ENCODE measurements at regions not wholly inside any gene's neighbourhood (a gene's known extent, or its start where the extent isn't known, plus 50 kb on each side); places are given as distances from the start of the nearest gene placed in this dataset.

- WGBS, 2 experiments (ENCODE audit: extremely low coverage in 1 of 2, insufficient coverage in 1 of 2, insufficient read length in 1 of 2, insufficient replicate concordance in 2 of 2, low coverage in 1 of 2, low lambda C conversion rate in 2 of 2, missing lambda C conversion rate in 1 of 2) = 32% methylated on average over 2 of the region's 2 CpGs; no CpG with 5 or more reads in 1 of the 2 experiments
- H3K56ac ChIP-seq (replicated peaks; ENCODE audit: insufficient read length, low read depth, low read length) = no peak overlapping the region
- H2BK5ac ChIP-seq (ENCODE audit: low read depth, low read length) = no peak overlapping the region
- ChIA-PET POLR2A (ENCODE audit: partially characterized antibody) (interaction anchor here (0.6 kb wide), 2 partner anchors 173 to 824 kb away, joined by 3 read pairs; no protein-coding TSS in a partner anchor), CTCF (ENCODE audit: partially characterized antibody) (interaction anchor here (0.7 to 4.2 kb wide), 21 partner anchors 8 to 1016 kb away, joined by 3 to 34 read pairs (median 5); no protein-coding TSS in a partner anchor)
- H2BK120ac ChIP-seq (replicated peaks; ENCODE audit: low read depth, low read length) = no peak overlapping the region
- H3K18ac ChIP-seq (ENCODE audit: extremely low read depth, low read length) = no peak overlapping the region
- no peak overlapping the region for H3K4me3 ChIP-seq (ENCODE audit: extremely low read depth in 1 of 4, insufficient read depth in 2 of 4, low read depth in 3 of 4, low read length in 4 of 4)
- TF ChIP-seq TEAD4 (IDR thresholded peaks at IDR 0.05; ENCODE audit: low read depth, low read length) = 0 out of 2 replicates have a peak, but pooled peaks have one; percentile 30
- no peak for TF ChIP-seq SRF (IDR thresholded peaks at IDR 0.05; ENCODE audit: low read depth, low read length)
- TF ChIP-seq YY1 (IDR thresholded peaks at IDR 0.05; ENCODE audit: low read depth, low read length) = peak; percentile 79
- peak; percentile 2 to 62 (median 41) for TF ChIP-seq CTCF (IDR thresholded peaks at IDR 0.05; ENCODE audit: control extremely low read depth in 1 of 3, insufficient read depth in 1 of 3, low read depth in 1 of 3, low read length in 3 of 3)
- no peak for TF ChIP-seq GABPA (IDR thresholded peaks at IDR 0.05; ENCODE audit: borderline replicate concordance, insufficient read depth, low read length)
- no peak for TF ChIP-seq PHF8 (conservative IDR thresholded peaks at IDR 0.05; ENCODE audit: low read depth, low read length)
- TF ChIP-seq RAD21 (IDR thresholded peaks at IDR 0.05 in 1 of 2, conservative IDR thresholded peaks at IDR 0.05 in 1 of 2; ENCODE audit: low read depth in 2 of 2, low read length in 2 of 2) = peak; percentile 62 to 69
- no peak for TF ChIP-seq TCF12 (IDR thresholded peaks at IDR 0.05; ENCODE audit: low read depth, low read length)
- no peak for TF ChIP-seq CTBP2 (IDR thresholded peaks at IDR 0.05; ENCODE audit: borderline replicate concordance, insufficient read depth, insufficient read length, low read length)
- FAIRE-seq = peak; percentile 73
- no peak overlapping the region for H2BK20ac ChIP-seq (ENCODE audit: low read length)
- no peaks in the 10 kb centered on the region for H3K79me1 ChIP-seq (ENCODE audit: low read depth, low read length)
- H3K4me2 ChIP-seq (ENCODE audit: insufficient read depth in 1 of 2, low read depth in 2 of 2, low read length in 2 of 2) = peak overlapping the region in 1 of 2 experiments; percentile 51; a peak in 1 of 4 replicates
- H3K79me2 ChIP-seq (ENCODE audit: control insufficient read depth in 1 of 2, insufficient read depth in 2 of 2, low read length in 2 of 2) = no peaks in the 10 kb centered on the region
- H3K23me2 ChIP-seq (ENCODE audit: low read depth, low read length) = no peaks in the 10 kb centered on the region
- H4K20me1 ChIP-seq (replicated peaks in 1 of 2; ENCODE audit: control insufficient read depth in 1 of 2, insufficient read depth in 2 of 2, low read length in 2 of 2) = no peaks in the 10 kb centered on the region
- DNase-seq (ENCODE audit: low read depth in 1 of 2, low spot score in 2 of 2) = peak in 1 of 2 experiments; percentile 51
- H3K9ac ChIP-seq (replicated peaks in 1 of 4; ENCODE audit: extremely low read depth in 1 of 4, low read depth in 3 of 4, low read length in 3 of 4) = no peak overlapping the region
- H3K36me3 ChIP-seq (ENCODE audit: control insufficient read depth in 2 of 4, insufficient read depth in 4 of 4, low read length in 3 of 4) = no peaks in the 10 kb centered on the region
- H3K23ac ChIP-seq (ENCODE audit: insufficient read length) = no peak overlapping the region
- H3K4ac ChIP-seq (replicated peaks; ENCODE audit: insufficient read length, low read depth, low read length) = no peak overlapping the region
- H2AK5ac ChIP-seq (ENCODE audit: low read depth, low read length) = no peak overlapping the region
- H4K5ac ChIP-seq (ENCODE audit: insufficient read length, low read depth, low read length) = no peak overlapping the region
- H3K27ac ChIP-seq (ENCODE audit: low read depth, low read length) = no peak overlapping the region
- no peak overlapping the region for H3K14ac ChIP-seq (ENCODE audit: insufficient read length)
- no peak overlapping the region for H2BK12ac ChIP-seq (ENCODE audit: low read depth, low read length)
- no peak overlapping the region for H2BK15ac ChIP-seq (ENCODE audit: low read length)
- H3K27me3 ChIP-seq (replicated peaks in 1 of 4; ENCODE audit: control insufficient read depth in 3 of 4, extremely low read depth in 1 of 4, insufficient read depth in 3 of 4, low read length in 3 of 4) = no peaks in the 10 kb centered on the region
- H4K8ac ChIP-seq (ENCODE audit: extremely low read depth, insufficient read depth, low read length) = no peak overlapping the region; the same call in 1 of the 2 replicates
- no peak overlapping the region for H4K91ac ChIP-seq (replicated peaks; ENCODE audit: insufficient read length, low read length)
- no peak overlapping the region; the same call in 1 of the 2 replicates for H2AFZ ChIP-seq (ENCODE audit: low read length)
- peaks cover 0 to 3% (median 0%) of the 10 kb centered on the region in 4 experiments; a peak in 2 of 7 replicates for H3K4me1 ChIP-seq (replicated peaks in 1 of 4; ENCODE audit: control insufficient read depth in 3 of 4, insufficient read depth in 4 of 4, low read length in 3 of 4)
- no peaks in the 10 kb centered on the region for H3K9me3 ChIP-seq (ENCODE audit: insufficient read depth in 2 of 2, low read depth in 1 of 2, low read length in 1 of 2)
These were observed 1084.7 kb downstream of the SLC6A15 start for GRCh38 chr12:83827860-83828259.

All from H1 (cell line).